Activated T-helper 9 cell treated with anti-CD3 and anti-CD28 coated beads, Interleukin-2, amount 50 U/mL, for 16 hours (primary cell): ENCODE measurements at regions not wholly inside any gene's neighbourhood (a gene's known extent, or its start where the extent isn't known, plus 50 kb on each side); places are given as distances from the start of the nearest gene placed in this dataset.

ENCODE experiments used
- DNase-seq: peaks from one replicate; pipeline ENCODE4 v3.0.0-alpha.2; 2020; ENCODE audit warnings: low read depth

DNA sequence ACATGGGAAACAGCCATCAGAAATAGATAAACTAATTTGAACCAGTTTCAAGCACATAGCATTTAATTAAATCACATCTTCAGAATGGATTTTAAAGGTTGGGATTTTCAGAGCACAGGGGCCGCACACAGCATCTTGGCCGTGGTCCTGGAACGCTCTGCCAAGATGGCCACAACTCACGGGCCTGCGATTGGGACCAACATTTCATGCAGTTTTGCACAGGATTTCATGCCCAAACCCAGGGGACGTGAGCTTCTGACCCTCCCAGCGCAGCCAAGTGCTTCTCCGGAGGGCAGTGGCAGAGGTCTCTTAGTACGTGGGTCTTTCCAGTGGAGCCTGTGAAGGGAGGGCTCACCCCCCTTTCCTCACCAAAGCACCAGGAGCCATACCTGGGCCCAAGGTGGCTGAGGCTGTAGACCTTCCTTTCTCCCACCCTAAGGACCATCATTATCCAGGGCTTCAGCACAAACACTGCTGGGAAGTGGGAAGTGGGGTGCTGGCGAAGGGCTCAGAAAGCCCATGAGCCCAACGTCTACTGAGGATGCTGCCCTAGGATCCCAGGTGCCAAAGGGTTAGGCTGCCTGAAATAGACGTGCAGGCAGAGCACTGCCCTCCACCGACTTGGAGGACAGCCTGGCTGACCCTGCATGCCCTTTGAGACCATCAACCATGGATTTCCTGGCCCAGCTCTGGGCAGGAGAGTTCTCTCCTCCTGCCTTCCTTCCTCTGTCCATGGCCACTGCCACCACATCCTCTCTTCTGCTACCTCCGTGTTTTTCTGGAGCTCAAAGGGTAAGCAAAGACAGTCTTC, 611.2 kb upstream of the MGMT start:
- no peak for DNase-seq

DNA sequence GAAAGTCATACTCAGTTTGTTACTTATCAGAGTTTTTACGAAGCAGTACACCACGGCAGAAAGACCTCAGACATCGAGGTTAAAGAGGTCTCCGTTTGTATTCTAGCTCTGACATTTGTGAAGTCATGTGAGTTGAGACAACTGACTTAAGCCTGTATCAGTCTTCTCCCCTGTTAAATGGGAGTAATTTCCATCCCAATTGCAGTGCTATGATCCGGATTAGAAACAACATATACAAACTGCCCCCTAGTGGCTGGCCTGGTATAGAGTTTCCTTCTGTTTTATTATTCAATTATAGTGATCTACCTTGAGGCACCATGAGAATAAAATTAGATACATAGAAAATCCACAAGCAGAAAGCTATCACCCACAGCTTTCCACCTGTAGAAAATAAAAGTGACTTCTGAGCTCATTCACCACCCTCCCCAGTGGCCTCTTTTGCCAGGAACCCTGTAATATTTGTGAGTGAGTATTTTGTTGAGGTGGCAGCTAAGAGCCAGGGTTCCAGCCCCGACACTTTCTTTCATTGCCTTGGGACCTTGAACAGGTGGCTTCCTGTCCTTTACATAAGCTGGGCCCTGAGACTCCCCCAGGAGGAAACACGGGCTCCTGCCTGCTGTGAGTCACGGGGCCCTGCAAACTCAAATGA, 607.2 kb upstream of the MGMT start:
- DNase-seq, result no peak

DNA sequence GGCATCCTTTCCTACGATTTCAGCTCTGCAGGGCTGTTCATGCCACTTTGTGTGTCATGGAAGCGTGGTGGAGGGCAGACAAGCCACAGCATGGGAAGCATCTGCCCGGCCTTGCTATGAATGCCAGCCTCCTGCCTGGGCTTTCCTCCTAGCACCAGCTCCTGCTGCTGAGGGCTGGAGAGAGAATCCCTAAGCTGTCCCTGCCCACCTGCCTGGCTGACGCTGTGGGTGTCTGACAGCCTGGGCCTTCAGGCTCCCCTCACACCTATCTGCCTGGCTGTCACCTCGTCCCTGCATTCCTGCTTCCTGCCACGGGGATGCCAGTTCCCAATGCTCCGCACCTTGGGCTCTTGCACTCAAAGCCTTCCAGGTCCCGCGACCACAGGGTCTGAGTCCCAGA, 606.5 kb upstream of the MGMT start:
- no peak for DNase-seq

DNA sequence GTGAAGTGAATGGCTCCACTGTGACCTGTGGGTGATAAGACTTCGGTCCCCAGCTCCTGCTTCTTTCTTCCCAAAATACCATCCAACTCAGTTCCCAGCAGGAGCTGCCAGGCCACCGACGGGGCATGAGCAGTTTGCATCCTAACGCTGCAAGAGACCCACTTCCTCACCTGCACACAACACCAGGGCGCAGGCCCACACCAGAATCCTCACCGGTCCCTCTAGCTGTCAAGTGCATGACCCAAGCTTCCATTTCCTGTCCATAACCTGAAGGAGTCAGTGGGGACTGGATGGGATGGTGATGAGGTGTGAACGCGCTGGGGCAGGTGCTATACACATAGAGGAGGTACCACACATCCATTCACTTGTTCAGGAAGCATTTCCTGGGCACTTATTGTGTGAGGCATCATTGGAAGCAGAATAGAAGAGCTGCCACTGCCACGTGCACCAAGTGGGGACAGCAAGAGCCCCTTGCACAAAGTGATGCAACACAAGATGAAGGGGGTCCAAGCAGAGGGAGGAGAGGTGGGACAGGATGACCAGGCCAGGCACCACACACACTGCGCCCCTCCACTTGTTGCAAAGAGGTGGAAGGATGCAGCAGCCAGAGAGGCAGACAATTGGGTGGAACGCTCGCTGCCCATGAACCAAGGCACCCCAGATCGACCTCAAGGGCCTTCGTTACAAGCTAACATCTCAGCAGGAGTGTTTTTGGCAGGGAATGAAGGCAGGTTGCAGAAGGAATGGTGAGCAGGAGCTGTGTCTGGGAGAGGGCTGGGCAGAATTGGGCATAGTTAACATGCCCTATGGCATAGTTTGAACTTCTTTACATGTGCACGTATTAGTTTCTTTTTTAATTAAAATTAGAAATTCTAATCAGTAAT, 605.8 kb upstream of the MGMT start:
- no peak for DNase-seq

DNA sequence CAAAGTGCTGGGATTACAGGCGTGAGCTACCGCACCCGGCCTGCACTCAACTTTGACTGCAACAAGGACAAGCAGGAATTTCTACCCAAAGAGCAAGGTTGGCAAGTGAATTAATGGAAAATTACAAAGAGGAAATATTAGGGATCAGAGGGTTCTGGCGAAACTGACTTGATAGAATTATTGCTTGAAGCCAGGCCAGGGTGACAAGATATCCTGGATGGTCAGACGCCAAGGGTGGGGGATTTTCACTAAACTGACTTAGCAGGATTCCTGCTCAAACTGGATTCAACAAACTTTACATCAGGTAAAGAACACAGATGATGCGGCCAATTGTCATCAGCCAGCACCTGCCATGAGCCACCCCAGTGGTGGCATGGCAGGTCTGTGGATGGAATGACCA, 603.6 kb upstream of the MGMT start:
- no peak for DNase-seq

DNA sequence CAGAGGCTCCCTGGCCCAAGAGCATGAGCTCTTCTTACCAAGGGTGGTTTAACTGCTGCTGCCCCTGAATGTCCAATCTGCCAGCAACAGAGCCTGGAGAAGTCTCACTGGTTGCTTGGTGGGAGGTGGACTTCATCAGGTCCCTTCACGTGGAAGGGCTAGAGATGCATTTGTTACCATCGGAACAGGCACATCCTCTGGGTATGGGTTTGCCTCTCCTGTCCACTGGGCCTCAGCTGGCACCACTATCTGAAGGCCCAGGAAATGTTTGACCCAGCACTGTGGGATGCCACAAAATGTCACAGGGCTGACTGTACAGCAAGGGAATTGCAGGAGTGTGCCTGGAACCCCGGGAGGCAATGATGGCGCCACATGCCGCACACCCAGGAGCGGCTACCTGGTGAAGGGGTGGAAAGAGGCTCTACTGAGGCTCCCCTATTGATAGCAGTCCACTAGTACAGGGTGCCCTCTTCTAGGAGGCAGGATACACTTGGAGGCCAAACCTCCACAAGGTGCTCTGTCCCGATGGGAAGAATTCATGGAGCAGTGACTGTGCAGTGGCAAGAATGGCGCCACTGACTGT, 603.1 kb upstream of the MGMT start:
- no peak for DNase-seq

DNA sequence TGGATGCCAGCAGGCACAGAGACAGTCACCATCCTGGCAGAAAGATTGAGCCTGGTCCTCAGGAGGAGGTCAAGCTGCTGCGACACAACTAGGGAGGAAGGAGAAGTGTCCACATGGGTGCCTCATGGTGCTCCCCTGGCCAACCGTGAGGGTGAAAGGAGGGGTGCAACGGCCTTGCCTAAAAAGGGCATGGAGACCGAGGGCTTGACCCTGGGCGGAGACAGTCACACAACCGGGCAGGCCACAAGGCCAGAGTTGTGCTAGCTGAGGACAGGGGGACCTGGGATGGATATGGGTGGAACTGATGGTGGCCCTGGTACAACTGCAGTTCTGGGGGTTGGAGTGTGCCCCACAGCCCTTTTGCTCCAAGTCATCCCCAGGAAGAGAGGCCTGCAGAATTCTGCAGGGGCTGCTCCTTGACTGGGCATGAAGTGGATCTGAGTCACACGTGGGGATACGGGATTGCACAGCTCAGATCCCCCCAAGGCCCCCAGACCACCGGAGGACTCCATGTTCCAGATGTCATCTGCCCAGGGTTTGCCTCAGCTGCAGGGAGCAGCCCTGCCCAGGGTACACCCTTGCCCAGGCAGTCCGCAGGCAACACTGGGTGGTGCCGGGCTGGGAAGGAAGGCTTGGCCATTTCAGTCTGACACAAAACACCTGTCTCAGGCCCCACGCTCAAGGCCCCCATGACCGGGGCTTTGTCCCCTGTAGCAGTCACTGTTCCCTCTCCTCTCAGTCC, 602.3 kb upstream of the MGMT start:
- DNase-seq, result no peak

DNA sequence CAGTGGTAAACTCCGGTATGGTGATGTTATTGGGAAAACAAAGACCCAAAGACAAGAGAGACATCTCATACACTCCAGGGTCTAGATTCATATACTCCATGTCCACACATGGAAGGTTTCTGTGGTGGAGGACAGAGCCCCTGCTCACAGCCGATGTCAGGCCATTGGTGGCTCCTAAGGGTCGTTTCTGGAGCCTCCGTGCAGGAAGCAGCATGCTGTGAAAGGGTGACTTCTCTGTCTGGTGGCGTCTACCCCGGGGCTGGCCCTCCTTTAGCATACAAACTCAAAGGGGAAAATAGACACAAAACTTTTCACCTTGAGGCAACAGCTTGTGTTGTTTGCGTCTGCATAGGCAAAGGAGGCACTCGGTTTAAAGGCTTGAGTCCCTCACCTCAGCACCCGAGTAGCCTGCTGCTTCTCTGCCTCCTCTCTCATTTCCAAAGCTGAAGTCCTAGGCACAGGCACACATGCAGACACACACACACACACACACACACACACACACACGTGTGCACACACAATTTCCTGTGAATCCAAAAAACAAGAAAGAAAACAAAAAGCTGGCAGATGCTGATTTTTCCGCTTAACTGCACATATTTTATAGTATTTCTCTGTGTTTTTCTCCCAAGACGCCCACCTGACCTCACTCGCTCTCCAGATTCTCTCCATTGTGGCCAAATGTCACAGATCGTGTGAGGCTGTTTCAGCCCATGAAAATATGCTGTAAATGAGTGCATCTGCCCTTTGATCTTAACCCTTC, 601.4 kb upstream of the MGMT start:
- DNase-seq, result no peak

DNA sequence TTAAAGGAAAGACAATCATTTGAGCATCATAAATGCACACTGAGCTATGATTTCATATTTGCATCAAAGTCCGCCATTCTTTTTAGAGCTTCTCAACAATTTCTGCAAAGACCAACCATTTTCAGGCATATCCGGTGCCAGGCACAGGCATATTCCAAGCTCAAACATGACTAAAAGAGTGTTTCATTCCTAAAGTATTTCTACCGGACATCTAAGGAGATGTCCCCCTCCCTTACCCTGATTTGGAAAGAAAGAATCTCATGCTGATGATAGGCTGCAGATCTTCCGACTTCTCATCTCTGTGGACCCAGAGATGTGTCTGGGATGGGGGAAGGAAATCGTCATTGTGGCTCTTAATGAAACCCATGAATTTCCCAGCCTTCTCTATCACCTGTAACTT, 600.5 kb upstream of the MGMT start:
- DNase-seq, result no peak

DNA sequence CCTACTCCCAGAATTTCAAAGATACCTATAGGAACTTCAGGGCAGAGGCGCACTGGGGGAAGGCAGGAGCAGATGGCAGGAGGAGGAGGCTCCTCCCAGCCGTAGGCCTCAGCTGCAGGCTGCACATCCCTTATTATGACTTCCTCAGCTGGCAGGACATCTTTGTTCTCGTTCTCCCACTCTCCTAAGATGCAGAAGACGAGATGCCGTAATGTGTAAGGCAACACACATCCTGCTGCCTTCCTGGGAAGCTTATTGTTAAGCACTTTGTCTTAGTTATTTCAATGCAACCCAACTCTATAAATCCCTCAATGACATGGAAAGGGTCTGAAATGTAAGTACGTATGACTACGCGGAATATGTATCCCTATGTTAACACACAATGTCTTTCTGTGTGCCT, 599.8 kb upstream of the MGMT start:
- no peak for DNase-seq

DNA sequence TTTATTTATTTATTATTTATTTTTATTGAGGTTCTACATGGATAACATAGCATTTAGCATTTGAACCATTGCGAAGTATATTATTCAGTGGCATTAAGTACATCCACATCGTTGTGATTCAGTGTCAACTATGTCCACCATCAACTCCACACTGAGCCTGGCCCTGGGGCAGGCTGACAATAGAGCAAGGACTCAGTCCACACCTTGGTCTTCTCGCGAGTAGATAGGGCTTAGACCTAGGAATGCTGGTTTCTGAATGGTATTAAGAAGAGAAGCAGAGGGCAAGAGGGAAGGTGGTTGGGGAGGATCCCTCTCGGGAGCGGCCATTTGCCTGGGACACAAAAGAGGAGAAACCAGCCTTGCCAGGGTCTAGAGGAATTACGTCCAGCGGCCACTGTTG, 599.2 kb upstream of the MGMT start:
- no peak for DNase-seq

DNA sequence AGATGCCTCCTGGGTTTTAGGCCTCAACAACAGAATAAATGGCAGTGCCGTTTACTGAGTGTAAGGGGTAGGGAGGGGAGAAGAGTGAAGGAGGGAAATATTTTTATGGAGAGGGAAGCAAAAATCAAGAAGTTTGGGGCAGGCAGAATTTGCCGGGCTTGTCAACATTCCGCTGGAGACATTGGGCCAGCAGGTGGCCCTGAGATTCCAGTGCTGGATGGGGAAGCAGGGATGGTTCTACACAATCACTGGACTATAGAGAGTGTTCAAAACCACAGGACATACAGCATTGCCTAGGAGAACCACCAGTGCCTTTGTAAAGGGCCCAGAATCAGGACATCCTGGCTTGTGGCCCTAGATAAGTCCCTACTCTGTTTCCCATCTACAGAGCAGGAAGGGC, 598.6 kb upstream of the MGMT start:
- DNase-seq, result no peak

DNA sequence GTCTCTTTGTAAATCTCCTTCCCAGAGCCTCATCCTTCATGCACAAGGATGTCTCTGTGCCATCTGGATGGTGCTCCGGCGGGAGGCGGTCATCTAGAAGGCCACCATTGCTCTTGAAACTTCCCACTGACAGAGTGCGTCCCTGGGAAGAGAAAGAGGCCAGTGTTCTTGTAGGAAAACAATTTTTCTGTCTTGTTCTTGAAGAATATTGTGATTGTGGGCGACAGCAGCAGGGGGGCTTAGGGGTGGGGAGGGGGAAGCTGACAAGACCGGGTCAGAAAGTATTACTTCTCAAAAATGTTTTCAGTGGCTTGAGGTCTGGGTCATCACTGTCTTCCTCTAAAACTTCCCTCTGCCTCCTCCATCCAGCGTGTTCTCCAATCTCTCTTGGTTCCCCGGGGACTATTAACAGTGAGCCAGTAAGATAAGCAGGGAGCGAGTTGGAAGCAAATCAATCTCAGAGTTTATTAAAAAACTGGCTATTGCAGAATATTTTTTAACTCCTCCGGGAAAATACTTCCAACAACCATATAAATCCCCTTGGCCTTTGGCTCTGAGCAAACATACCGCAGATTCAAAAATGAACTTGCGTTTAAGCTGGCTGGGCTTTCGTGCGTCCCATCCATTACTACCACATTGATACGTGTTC, 597.8 kb upstream of the MGMT start:
- no peak for DNase-seq

DNA sequence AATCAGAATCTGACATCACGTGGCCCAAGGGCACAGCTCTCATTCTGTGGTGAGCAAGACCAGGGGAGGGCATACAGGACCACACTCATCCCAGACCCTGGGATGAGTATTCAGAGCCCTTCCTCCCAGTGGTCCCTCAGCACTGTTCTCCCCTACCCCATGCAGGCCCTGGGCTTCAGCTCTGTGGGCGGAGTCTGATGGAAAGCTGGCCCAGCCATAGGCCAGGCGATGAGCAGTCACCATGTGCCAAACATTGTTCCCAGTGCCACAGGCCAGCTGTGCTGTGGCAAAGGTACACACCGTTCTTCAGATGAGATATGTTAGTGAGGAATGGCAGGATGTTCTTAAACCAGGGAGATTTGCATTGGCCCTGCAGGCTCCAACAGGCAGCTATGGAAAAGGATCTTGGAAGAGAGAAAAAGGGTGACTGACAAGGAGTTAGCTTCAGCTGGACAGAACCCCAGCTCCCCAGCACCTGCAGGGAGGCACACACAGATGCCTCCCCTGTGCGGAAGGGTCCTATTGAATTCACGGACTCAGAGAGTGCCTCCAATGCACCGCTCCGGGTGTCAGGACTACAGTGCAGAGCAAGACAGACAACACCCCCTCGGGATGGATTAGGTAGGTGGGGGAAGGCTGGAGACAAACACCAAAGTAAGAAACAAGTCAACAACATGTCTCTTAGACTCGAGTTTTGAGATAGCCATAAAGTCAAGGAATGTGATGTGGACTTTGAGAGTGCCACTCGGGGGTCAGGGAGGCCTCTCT, 596.0 kb upstream of the MGMT start:
- DNase-seq, result no peak

DNA sequence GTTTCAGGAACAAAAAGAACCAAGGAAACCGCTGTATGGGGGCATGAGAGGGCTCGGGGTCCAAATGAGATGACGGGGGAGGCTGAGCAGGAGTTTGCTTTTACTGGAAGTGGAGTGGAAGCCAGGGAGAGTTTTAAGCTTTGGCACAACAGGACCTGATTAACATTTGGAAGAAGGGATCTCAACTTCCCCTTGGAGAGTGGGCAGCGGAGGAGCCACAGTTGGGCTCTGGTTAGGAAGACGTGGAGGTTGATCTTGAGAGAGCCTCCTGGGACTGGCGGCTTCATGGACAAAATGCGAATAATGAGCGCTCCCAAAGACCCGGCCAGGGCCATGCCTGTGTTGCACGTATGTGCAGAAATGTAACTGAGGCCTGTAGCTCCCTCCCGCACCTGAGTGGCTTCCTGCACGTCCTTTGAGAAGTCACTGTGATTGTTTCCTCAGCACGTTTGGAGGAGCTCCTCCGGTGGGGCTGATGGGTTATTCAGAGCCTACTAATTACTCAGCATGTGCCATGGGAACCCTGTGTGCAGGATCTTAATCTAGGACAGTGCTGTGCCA, 595.3 kb upstream of the MGMT start:
- no peak for DNase-seq

DNA sequence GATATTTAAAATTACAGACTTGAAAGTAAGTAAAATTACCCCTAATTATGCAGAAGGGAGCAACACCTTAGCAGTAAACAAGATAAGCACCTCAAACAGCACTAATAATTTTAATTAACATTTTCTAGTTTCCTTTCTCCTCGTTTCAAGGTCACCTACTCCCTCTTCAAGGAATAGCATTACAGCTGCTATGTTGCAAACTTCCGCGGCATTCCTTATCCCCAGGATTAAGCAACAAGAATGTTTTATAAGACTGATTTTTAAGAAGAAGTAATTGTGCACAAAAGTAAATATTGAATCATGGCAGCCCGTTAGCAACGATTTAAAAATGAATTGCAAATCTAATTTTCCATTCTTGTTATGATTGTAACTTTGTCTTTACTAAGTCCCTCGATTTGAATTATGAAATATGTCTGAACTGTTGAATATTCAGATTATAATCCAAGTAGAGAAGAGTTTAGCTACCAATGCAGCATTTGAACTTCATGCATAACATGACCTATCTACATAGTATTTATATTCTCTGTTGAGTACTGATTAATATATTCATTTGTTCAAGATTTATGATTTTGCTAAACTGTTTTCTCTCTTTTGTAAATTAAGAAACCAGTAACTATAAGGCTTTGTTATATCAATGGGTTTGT, 593.5 kb upstream of the MGMT start:
- DNase-seq, result no peak

DNA sequence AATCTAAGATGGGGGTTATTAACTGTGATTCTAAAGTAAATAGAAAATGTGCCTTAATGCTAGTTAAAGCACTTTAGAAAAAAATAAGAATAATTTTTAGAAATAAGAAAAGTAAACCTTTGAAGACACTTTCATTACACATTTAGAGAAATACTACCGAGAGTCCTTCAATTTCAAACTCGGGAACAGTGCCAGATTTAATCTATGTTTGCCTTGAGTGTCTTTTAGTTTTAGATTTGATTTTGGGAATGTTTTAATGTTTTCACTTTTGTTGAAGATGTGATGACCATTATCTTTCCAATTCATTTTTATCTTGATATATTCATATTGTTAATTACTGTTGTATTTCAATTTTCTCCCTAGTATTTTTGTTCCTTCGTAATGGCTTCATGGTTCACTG, 592.7 kb upstream of the MGMT start:
- DNase-seq, result no peak

DNA sequence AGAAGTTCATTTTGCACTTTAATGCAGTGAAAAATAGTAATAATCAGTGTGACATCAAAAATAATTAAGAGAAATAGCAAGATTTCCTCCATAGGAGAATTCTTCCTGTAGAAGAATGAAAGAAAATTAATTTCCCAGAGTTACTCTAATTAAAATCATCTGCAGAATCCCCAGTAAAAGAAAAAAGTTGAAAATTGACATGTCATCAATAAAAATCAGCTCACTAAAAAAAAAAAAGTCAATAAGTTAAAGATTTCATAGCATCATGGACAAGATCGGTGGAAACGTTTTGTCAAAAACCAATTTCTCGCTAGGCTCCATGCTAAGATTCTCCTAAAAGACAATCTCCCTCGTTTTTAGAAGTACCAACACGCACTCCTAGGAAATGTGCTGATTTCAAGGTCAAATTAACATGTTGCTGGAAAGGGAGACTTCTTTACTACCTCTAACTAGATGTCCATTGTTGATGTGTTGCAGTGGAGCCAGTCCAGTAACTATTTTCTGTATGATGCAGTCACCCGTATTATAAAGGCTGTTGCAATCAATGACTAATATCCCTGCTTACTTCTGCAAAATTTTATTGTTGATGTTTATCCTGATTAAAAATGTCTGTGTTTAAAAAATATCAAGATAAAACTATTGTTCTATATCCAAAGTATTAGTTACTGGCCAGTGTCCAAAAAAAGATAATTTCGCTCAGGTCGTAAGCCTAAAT, 591.9 kb upstream of the MGMT start:
- DNase-seq, result no peak
